ENCODE measurements at regions not wholly inside any gene's neighbourhood (a gene's known extent, or its start where the extent isn't known, plus 50 kb on each side); places are given as distances from the start of the nearest gene placed in this dataset.

DNA sequence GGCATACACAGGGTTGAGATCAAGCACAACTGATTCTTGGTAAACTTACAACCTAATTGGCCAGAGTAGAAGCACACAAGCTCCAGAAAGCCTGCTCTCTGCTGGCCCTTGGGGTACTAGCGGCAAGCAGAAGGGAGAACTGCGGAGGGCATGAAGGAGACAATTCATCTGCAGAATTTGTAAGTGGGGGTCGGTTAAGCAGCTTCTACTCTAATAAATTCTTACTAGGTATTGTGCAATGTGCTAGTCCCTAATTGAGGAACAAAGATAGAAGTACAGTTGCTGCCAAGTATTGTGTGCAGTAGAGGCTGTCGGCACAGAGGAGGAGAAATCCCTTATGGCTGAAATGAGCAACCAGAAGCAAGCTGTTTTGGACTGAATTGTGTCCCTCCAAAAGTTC, 91.2 kb upstream of the VEPH1 start:
- TF ChIP-seq, protein P1, sequence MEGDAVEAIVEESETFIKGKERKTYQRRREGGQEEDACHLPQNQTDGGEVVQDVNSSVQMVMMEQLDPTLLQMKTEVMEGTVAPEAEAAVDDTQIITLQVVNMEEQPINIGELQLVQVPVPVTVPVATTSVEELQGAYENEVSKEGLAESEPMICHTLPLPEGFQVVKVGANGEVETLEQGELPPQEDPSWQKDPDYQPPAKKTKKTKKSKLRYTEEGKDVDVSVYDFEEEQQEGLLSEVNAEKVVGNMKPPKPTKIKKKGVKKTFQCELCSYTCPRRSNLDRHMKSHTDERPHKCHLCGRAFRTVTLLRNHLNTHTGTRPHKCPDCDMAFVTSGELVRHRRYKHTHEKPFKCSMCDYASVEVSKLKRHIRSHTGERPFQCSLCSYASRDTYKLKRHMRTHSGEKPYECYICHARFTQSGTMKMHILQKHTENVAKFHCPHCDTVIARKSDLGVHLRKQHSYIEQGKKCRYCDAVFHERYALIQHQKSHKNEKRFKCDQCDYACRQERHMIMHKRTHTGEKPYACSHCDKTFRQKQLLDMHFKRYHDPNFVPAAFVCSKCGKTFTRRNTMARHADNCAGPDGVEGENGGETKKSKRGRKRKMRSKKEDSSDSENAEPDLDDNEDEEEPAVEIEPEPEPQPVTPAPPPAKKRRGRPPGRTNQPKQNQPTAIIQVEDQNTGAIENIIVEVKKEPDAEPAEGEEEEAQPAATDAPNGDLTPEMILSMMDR (conservative IDR thresholded peaks at IDR 0.05 in 1 of 2, IDR thresholded peaks at IDR 0.05 in 1 of 2; ENCODE audit: low read depth in 1 of 2, low read length in 2 of 2), result peak; percentile 16 to 46
- TF ChIP-seq EZH2 (IDR thresholded peaks at IDR 0.05; ENCODE audit: low read length, missing control alignments), result no peak
